Forelimb muscle (tissue), 1 donor: ENCODE measurements at regions not wholly inside any gene's neighbourhood (a gene's known extent, or its start where the extent isn't known, plus 50 kb on each side); places are given as distances from the start of the nearest gene placed in this dataset.

Experiments used
- DNase-seq: peaks from one replicate; pipeline ENCODE4 v3.0.0-alpha.2; 2013; ENCODE audit warnings: low read depth

DNA sequence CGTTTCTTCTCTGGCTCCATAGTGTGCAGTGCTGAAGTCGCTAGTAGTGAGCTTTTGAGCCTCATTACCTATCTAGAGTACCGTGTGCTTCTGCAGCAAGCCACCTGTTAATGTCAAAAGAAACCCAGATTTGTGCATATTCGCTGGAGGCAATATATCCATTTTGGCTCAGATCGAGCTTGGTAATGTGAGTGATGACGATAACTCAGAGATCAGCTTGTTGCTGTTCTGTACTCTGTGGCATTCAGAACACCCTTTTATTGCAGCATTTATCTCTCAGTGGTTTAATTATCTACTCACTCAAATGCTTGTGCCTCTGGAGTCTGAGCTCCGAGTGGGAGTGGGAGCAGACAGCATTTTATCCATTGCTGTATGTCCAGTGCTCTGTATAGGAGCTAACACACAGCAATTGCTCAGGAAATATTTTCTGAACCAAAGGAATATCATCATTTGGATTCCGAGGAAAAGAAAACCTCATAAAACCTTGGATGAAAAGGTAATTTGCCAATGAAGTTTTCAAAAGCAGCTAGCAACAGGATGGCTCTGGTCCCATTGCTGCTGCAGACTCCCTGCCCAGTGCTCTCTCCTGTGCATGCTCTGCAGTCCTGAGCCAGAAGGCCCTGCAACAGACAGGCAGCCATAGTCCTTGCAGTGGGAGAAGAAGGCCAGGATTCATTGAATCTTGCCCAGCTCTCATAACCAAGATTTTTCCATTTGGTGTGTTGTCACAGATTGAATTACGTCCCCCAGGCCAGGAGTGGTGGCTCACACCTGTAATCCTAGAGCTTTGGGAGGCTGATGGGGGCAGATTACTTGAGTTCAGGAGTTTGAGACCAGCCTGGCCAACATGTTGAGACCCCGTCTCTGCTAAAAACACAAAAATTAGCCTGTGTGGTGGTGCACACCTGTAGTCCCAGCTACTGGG, 183.8 kb downstream of the MYCN start:
- no peak for DNase-seq

- no peak for DNase-seq
Observed at GRCh38 chr2:16123421-16123820, 183.1 kb downstream of the MYCN start.

DNA sequence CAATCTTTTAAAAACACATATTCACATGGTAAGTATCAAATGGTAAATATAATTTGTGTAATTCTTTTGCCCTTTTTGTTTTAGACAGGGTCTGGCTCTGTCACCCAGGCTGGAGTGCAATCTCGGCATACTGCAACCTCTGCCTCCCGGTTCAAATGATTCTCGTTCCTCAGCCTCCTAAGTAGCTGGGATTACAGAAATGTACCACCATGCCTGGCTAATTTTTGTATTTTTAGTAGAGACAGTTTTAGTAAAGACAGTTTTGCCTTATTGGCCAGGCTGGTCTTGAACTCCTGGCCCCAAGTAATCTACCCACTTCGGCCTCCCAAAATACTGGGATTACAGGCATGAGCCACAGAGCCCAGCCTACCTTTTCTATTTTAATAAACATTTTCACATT, 182.2 kb downstream of the MYCN start:
- DNase-seq = no peak

- no peak for DNase-seq
Observed at GRCh38 chr2:16121986-16122390, 181.6 kb downstream of the MYCN start.

DNA sequence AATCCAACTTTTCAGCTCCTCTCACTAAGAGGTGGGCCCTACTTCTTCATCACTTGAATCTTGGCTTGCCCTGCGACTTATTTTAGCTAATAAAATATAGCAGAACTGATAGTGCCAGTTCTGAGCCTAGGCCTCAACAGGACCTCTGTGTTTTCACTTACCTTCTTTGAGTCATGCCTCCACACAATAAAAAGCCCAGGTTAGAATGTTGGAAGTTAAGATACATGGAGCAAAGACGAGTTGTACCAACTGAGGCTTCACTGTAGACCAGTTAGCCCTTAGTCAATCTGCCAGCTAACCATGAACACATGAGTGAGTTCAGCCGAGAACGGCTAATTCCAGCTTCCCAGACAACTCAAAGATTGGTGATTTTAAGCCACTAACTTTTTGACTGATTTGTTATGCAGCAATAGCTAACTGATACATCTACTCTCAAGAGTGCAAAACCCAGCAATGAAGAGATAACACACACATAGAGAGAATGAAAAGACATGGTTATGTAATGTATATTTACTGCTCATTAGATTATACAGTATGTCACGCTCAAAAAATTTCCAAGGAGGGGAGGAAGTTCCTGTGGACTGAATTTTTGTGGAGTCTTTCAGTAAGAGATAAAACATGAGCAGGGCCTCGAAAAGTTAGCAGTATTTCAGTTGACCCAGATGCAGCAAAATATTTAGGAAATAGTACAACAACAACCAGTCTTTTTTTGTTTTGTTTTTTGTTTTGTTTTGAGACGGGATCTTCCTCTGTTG, 181.1 kb downstream of the MYCN start:
- no peak for DNase-seq

DNA sequence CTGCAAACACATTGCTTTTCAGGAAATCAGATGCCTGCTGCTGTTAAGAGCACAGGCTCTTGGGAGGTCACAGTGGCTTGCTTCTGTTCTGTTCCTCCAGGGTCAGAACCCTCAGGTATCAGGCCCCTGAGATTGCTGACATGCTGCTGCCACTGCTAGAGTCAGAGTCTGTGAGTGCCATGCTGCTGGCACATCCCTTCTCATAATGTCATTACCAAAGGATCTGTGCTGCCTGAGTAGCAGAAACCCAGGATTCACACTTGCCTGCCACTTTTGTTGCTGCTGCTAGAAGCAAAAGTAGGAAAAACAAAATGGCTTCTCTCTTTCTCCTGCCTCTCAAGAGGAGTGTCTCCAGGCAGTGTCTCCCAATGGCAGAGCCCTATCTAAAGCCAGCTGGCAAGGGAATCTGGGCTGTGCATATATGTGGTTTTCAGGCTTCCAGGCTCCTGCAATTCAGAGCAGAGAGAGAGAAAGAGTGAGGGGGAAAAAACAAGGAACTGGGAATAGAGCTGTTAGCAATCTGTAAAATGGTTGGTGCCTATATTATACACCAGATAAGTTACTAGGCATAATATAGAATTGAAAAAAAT, 180.3 kb downstream of the MYCN start:
- DNase-seq = no peak

DNA sequence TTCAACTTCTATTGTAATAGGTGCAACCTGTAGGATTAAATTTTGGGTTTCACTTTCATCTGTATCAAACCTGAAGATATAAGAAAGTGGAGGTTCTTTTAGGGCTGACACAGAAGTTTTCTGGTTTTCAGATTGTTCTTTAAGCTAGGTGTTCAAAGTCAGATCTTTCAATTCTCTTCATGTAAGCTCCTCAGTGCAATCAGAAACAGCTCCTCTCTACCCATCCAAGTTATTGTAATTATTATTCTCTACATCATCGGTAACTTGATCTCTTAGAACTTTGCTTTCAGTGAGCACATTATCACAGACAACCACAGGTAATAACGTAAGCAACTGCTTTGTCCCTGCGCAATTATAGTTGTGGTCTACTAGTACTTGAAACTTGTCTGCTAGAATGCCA, 179.4 kb downstream of the MYCN start:
- no peak for DNase-seq

GRCh38 chr2:16118611-16119590, 178.6 kb downstream of the MYCN start:
- no peak for DNase-seq

- DNase-seq = no peak
Observed at GRCh38 chr2:16117791-16118610, 177.7 kb downstream of the MYCN start.

GRCh38 chr2:16117021-16117700, 176.8 kb downstream of the MYCN start:
- DNase-seq = no peak

DNA sequence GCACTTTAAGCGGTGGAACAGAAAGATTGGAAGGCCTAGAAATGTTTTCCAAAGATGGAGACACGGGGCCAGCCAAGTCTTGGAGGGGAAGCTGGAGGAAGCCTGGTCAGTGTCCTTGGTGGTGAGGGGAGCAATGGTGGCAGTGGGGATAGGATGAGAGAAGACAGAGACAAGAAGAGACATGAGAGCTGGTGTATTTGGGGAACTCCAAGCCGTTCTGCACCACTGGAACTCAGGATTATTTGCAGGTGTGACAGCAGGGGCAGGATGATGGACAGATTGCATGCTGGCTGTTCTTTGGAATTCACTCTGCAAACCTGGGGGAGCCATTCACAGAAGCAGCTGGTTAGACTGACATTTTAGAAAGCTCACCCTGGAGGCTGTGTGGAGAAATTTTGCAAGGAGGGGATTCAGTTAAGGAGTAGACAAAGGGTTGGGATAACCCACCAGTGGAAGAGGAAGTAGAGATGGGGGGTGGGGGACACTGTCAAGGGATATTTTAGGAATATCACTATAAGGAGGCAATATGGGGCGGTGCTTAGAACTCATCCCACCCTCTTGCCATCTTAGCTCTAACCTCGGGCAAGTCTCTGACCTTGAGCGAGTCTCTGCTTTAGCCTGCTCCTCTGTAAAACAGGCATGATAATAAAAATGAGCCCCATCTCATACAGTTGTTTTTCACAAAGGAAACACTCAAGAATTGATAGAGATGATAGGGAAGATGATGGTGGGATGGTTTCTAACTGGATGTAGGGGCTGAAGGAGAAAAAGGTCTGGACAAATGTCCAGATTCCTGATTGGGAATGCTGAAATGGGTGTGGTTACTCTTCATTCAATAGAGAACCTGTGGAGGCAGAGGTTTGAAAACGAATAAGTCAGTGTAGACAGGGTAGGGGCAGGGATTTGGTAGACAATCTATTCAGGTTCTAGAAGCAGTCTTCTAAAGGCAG, 175.8 kb downstream of the MYCN start:
- no peak for DNase-seq

GRCh38 chr2:16115291-16115690, 174.9 kb downstream of the MYCN start:
- no peak for DNase-seq

- DNase-seq = no peak
Observed at GRCh38 chr2:16114836-16115235, 174.5 kb downstream of the MYCN start.

DNA sequence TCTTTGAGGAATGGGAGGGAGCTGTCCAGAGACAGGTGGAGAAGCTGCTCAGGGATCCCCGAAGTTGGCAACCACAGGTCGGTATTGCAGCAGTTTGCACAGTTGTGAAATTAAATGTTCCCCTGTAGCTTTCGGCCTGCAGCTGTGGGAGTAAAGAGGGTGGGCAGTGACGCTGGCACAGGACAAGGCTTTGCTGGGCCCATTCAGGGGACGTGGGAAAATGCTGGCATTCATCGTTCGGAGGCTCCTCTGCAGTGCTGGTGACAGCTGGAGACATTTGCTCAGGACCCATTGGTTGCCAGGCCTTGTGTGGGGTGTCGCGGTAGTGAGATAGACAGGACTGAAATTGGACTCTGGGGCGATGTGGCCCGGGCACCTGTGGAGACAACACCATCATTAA, 173.7 kb downstream of the MYCN start:
- no peak for DNase-seq

- DNase-seq = no peak
Observed at GRCh38 chr2:16113568-16113967, 173.2 kb downstream of the MYCN start.

- no peak for DNase-seq
Observed at GRCh38 chr2:16112972-16113560, 172.7 kb downstream of the MYCN start.

- DNase-seq = no peak
Observed at GRCh38 chr2:16112251-16112971, 172.1 kb downstream of the MYCN start.

DNA sequence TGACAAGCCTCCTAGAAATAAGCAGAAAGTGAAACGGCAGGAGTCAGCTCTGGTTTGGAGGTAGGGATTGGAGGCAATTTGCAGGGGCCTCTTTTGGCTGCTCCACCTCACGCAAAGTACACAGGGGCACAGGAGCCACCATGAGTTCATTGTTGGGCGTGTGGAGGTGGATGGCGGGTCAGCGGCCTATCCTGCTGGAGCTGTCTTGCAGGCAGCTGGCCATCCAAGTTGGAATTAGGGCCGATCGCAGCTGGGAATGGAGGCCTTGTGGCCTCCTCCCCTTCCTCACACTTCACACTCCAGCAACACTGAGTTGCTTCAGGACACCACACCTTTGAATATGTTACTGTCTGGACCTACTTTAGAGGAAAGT, 171.5 kb downstream of the MYCN start:
- no peak for DNase-seq
